ENCODE measurements at regions not wholly inside any gene's neighbourhood (a gene's known extent, or its start where the extent isn't known, plus 50 kb on each side); places are given as distances from the start of the nearest gene placed in this dataset.

GRCh38 chr2:10992023-10992791, 80.5 kb downstream of the KCNF1 start:
- TF ChIP-seq CTCF (IDR thresholded peaks at IDR 0.05) (no peak), MXI1 (IDR thresholded peaks at IDR 0.05; ENCODE audit: low read depth, low read length) (no peak), RXRA (IDR thresholded peaks at IDR 0.05; ENCODE audit: borderline replicate concordance, low read depth) (no peak), POLR2AphosphoS5 (IDR thresholded peaks at IDR 0.05; ENCODE audit: low read depth, low read length) (no peak), EP300 (IDR thresholded peaks at IDR 0.05; ENCODE audit: borderline replicate concordance in 1 of 2, low read depth in 1 of 2, low read length in 1 of 2) (no peak), RFX5 (IDR thresholded peaks at IDR 0.05; ENCODE audit: low read length) (no peak), SIN3A (IDR thresholded peaks at IDR 0.05; ENCODE audit: borderline replicate concordance, low read depth, low read length) (no peak), TCF12 (IDR thresholded peaks at IDR 0.05) (no peak), USF1 (IDR thresholded peaks at IDR 0.05; ENCODE audit: borderline replicate concordance, low read depth) (no peak), NFIC (IDR thresholded peaks at IDR 0.05; ENCODE audit: borderline replicate concordance) (no peak), TAF1 (IDR thresholded peaks at IDR 0.05; ENCODE audit: borderline replicate concordance, low read depth, low read length) (no peak)

Measured in SK-N-SH (cell line).